Right lung (tissue), 2 donors: ENCODE measurements at regions not wholly inside any gene's neighbourhood (a gene's known extent, or its start where the extent isn't known, plus 50 kb on each side); places are given as distances from the start of the nearest gene placed in this dataset.

ENCODE experiments used
- DNase-seq, 2 donors: peaks; one replicate each; pipeline ENCODE4 v3.0.0-alpha.2; 2013

DNA sequence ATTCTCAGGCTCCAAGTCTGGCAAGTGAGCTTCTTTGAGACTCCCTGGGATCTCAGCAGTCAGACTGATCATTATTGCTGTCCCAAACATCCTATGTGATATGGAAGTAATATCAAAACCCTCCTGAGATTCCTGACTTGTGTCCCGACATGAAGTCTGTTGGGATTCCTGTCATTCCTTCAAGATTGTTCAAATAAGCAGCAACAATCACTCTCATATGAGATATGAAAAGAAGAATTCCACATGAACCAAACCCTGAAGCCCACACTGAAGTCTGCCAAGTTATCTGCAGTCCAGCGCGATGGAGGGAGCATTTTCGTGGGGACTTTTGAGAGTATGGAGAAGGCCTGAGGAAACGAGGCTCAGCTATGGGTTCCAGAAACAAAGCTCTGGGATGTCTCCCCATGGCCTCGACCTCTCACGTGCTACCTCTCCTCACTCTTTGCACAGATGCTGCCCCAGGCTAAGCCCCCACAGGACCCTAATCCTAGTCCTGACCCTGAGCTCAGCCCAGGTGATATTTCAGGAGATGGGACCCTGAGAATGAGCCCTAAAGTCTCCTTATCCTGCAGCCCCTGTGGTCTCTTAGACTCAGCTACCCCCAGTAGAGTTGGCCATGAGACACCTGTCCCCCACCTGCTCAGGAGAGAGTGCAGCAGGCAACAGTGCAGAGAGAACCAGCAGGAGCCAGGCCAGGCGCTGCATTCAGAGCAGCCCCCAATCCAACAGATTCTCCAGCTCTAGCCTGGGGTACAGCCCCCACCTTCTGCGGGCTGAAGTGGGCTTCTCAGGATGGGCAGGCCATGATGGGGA, 100.2 kb downstream of the GGTLC2 start:
- no peak for DNase-seq

DNA sequence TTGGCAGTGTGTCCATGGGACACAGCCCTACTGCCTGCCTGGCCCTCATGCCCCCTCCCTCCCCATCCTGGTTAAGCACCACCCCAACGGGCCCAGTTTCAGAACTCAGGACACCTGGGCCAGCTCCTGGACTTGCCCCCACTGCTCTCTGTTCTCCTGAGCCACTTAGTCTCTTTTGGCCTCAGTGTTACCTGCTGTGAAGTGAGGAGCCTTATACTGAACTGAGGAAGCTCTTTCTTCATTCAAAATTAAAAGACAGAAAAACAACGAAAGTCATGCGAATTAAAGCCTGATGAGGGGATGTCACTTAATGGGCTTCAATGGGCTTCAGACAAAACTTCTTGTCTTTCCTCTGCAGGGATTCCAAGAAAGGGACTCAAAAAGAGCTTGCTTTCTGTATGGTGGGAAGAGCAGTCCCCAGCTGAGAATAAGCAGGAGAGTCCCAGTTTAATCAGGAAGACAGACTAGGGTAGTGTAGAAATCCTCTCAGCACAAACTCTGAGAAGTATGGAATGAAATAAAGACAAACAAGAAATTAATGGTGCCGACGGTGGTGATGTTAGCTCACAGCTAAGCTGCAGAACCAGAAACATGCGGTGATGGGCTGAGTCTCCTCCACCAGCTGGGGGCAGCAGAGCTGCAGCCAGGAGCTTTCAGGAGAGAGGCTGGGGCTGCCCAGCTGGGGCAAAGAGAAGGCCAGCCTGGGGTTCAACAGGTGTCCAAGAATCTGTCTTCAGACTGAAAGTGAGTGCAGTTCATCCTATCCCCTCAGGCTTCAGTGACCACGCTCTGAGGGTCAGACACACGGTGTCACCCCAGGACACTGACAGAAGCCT, 101.0 kb downstream of the GGTLC2 start:
- DNase-seq: no peak

DNA sequence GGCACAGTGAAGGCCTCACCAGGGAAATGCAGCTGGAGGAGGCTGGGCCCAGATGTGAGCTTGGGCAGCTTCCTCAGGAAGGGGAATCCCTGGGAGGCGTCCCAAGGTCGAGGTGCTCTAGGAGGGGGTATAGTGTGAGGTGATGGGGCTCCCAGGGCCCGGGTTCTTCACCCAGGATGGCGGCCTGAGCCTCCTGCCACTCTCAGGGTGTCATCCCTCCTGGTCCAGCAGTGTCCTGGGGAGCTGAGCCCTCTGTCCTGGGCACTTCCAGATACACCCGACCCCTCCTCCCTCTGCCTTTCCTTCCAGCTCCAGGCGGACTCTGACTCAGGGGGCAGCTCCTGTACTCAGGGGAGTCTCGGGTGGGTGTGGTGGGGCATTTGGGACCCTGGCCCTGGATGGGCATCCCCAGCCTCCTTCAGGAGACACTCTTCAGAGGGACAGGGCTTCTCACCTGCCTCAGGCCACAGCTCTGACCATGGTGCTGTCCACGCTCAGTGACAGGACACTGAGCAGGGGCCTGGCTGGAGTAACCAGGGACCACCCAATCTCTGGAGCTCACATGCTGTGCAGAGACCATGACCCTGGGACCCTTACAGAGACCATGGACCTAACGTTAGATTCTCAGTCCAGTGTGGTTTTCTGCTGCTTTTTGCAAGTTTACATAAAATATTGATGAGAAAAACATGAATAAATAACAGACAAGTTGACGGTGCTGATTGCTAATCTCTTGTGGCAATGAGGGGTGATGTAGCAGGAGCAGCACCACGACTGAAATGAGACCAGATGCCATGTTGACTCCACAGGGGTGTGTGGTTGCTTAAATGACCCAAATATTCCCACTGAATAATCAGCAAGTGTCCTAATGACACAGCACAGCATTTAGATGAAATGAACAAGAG, 101.9 kb downstream of the GGTLC2 start:
- DNase-seq: no peak

GRCh38 chr22:22746963-22747933, 102.8 kb downstream of the GGTLC2 start:
- no peak for DNase-seq

DNA sequence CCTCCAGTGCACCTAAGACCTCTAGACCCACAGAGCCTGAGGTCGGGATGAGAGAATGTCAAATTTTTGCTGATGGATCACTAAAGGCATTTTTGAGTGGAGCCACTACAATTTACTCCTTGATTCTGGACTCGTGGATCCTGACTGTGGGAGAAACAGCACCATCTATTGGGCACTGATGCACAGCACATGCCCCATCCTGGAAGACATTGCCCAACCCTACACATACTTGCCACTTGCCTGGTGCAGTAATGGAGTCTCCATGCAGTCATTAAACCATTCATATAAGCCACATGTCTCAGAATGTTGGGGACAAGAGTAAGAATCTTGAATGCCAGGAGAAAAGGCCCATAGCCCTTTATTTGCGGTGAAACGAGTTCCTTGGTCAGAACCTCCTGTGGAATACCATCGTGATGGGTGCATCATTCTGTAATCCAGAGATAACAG, 103.9 kb downstream of the GGTLC2 start:
- no peak for DNase-seq

- DNase-seq: no peak
Measured at GRCh38 chr22:22748756-22749155, 104.3 kb downstream of the GGTLC2 start.

DNA sequence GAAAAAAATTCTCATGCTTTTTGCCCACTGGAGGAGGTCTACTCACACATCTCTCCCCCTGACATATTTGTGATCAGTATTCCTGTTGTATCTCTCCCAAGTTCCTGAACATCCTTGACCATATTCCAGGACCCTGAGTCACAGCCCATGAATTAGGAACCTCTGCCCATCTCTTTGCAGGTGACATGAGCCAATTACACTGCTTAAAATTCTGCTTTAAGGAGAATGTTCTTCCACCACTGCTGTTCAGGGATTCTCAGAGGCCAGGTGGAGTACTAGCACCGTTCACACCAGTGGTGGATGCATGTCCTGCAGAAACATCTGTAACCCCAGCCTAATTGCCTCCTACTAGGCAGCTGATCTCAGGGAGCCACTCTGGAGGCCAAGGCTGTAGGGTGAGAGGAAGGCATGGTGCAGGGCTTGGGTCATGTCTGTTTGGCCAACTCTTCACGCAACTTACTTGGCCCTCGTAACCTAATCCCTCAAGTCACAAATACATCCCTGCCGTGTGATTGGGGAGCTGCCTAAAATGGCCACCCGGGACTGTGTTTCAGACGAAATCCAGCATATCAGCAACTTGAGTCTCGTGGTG, 104.8 kb downstream of the GGTLC2 start:
- no peak for DNase-seq

GRCh38 chr22:22750335-22751042, 106.1 kb downstream of the GGTLC2 start:
- DNase-seq: no peak

DNA sequence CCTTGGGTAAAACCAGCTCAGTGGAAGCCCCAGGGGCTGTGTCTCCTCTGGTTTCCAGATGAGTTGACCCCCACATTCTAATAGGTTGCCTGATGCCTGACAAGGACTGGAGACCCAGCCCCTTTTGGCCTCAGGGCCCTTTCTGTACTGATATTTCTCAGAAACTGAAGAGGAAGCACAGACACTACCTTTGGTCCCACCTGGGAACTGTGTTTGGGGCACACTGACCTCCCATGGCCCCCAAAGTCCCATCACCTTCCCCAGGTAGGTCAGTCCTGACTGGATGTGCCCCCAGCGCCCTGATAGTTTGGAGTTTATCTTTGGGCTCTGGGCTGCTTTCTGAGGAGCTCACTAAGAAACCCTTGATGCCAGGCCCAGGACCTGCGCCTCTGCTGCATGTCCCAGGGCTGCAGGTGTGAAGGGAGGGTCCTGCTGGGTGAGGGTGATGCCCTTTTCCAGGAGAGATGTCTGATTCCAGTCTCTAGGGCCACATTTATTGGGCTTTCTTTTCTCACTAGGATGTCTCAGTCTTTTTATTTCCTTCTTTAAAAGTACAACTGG, 106.7 kb downstream of the GGTLC2 start:
- no peak for DNase-seq

DNA sequence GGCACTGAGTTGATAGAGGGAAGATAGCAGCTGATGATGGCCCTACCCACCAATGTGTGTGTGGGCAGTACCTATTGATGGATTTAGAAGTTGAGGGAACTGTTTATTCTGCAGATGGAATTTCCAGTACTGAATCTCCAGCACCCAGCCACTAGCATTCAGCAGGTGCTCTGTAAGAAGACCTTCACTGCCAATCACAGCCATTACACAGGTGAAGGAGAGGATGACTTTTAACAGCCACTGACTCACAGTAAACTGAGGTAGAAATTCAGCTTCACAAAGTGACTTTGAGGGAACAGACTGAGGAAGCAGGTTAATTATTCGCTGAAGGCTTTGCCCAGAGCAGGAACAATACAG, 107.8 kb downstream of the GGTLC2 start:
- DNase-seq: no peak

- DNase-seq: no peak
Measured at GRCh38 chr22:22752556-22753477, 108.4 kb downstream of the GGTLC2 start.

GRCh38 chr22:22753526-22754267, 109.3 kb downstream of the GGTLC2 start:
- DNase-seq: no peak

DNA sequence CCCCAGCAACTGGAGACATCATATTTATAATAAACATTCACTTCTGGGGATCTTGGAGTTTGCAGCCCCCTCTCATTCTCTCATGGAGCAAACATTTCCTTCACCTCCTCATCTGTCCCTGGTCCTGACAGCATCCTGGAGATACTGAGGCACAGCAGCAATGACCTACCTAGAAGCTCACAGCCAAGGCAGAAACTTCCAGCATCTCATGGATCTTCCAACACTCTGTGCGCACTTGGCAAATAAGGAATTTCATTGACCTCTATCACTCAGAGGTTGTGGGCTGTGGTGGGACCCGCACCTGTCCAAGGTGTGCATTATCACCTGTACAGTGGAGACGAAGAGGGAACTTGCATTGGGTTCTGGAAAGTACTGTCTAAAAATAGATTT, 109.8 kb downstream of the GGTLC2 start:
- no peak for DNase-seq

DNA sequence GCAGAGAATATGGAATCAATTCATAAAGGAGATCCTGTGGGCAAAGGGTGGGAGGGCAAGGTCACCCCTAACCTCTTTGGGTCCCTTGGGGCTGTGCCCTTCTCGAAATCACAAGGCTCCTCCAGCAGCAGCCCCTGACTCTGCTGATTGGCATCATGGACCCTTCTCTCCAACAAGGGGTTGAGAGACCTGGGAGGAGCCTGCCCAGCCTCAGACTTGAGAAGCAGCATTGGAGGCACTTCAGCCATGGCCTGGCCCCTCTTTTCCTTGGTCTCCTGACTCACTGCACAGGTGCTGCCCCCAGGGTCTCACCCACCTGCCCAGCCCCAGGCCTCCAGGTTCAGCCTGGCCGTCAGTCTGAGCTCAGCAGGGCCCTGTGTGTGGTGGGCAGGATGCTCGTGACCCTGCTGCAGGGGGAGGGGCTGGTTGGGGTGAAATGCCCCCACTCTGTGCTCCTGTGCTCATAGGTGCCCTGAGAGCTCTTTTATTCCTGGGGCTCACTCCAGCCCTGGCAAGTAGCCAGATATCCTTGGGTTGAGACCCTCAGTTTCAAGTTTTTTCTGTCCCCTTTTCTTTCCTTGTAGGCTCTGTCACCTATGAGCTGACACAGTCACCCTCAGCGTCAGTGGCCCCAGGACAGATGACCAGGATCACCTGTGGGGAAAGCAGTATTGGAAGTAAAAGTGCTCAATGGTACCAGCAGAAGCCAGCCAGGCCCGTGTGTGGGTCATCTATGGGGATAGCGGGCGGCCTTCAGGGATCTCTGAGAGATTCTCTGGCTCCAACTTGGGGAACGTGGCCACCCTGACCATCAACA, 110.8 kb downstream of the GGTLC2 start:
- no peak for DNase-seq

- DNase-seq: no peak
Measured at GRCh38 chr22:22755778-22756100, 111.3 kb downstream of the GGTLC2 start.

DNA sequence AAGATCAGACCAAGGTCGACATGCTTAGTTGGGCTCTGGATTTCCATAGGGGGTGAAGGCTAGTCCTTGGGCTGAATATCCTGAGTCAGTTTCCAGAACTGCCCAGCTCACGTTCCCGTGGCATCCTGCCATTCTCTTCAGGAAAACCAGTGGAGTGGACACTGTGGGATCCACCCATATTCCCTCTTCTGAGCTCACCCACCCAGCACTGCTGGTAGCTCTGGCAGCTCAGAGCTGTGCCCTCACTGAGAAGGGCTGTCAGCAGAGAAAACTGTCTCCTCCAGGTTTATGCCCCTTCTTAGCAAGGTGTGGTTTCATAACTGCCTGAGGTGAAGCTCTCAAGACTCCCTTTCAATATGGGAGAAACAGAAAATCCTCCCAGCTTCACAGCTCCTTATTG, 111.7 kb downstream of the GGTLC2 start:
- no peak for DNase-seq
